ENCODE measurements at regions not wholly inside any gene's neighbourhood (a gene's known extent, or its start where the extent isn't known, plus 50 kb on each side); places are given as distances from the start of the nearest gene placed in this dataset.

DNA sequence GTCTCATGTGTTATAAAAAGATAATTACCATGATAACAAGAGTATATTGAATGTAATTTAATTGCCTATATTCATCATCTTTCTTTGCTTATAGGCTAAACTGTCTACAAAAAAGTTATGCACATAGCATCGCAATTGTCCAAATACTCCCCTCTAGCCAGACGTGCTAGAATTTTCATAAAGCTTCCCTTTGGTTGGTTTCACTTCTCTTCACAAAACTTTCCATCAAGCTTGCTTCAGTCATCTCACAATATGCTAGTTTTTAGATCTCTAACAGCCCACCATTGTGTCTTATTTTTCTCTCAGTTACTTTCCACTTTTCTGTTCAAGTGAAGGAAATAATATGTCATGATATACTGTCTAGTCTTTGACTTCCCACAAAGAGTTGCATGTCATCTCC is 448.3 kb upstream of the SPANXN1 start:
- H3K27me3 ChIP-seq (ENCODE audit: insufficient read depth, low read length) = no peaks in the 10 kb centered on the region
- H3K9ac ChIP-seq (ENCODE audit: low read length) = no peak overlapping the region
- no peaks in the 10 kb centered on the region for H3K79me2 ChIP-seq (ENCODE audit: insufficient read depth, low read length)
- H3K36me3 ChIP-seq (ENCODE audit: insufficient read depth, low read length) = no peaks in the 10 kb centered on the region
- H3K9me2 ChIP-seq (ENCODE audit: low read depth, low read length) = no peaks in the 10 kb centered on the region
- H3K4me2 ChIP-seq (ENCODE audit: low read length) = peak overlapping the region; percentile 25; the same call in 1 of the 2 replicates
- H2AFZ ChIP-seq (ENCODE audit: low read length) = no peak overlapping the region
- no peaks in the 10 kb centered on the region for H3K9me3 ChIP-seq (ENCODE audit: low read length)
- peak overlapping the region; percentile 89 for H3K27ac ChIP-seq (ENCODE audit: low read depth, low read length, poor library complexity, severe bottlenecking)
- no peaks in the 10 kb centered on the region for H3F3A ChIP-seq (ENCODE audit: insufficient read depth, low read length)
- H3K4me1 ChIP-seq (ENCODE audit: insufficient read depth, low read length, severe bottlenecking) = peaks cover 41% of the 10 kb centered on the region
- TF ChIP-seq, protein P1, sequence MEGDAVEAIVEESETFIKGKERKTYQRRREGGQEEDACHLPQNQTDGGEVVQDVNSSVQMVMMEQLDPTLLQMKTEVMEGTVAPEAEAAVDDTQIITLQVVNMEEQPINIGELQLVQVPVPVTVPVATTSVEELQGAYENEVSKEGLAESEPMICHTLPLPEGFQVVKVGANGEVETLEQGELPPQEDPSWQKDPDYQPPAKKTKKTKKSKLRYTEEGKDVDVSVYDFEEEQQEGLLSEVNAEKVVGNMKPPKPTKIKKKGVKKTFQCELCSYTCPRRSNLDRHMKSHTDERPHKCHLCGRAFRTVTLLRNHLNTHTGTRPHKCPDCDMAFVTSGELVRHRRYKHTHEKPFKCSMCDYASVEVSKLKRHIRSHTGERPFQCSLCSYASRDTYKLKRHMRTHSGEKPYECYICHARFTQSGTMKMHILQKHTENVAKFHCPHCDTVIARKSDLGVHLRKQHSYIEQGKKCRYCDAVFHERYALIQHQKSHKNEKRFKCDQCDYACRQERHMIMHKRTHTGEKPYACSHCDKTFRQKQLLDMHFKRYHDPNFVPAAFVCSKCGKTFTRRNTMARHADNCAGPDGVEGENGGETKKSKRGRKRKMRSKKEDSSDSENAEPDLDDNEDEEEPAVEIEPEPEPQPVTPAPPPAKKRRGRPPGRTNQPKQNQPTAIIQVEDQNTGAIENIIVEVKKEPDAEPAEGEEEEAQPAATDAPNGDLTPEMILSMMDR (IDR thresholded peaks at IDR 0.05; ENCODE audit: low read length) = no peak
- TF ChIP-seq EZH2 (IDR thresholded peaks at IDR 0.05; ENCODE audit: borderline replicate concordance, low read length) = no peak
- no peak overlapping the region for H3K4me3 ChIP-seq (ENCODE audit: low read depth, low read length, poor library complexity, severe bottlenecking)
- H4K20me1 ChIP-seq (ENCODE audit: insufficient read depth, low read length) = no peaks in the 10 kb centered on the region

DNA sequence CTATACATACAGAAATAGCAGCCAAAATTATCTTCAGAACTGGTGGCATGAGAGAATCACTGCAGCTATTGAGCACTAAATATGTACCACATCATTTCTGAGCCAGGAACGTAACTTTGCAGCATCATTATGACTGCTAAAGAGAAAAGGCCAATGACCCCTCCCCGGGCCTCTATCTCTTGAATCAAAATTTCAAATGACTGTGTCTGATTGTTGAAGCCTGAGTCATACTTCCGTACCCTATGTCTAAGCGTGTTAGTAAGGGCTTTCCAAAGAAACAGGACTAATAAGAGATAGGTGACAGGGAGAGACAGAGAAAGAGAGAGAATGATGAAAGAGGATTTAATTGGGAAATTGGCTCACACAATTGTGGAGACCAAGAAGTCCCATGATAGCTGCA is 445.5 kb upstream of the SPANXN1 start:
- Histone ChIP-seq H3K79me2 (ENCODE audit: insufficient read depth, low read length) (no peaks in the 10 kb centered on the region), H3K9ac (ENCODE audit: low read length) (no peak overlapping the region), H3K27me3 (ENCODE audit: insufficient read depth, low read length) (no peaks in the 10 kb centered on the region), H3K9me2 (ENCODE audit: low read depth, low read length) (no peaks in the 10 kb centered on the region), H3K36me3 (ENCODE audit: insufficient read depth, low read length) (no peaks in the 10 kb centered on the region), H4K20me1 (ENCODE audit: insufficient read depth, low read length) (no peaks in the 10 kb centered on the region), H3K4me2 (ENCODE audit: low read length) (no peak overlapping the region), H3F3A (ENCODE audit: insufficient read depth, low read length) (no peaks in the 10 kb centered on the region), H3K4me3 (ENCODE audit: low read depth, low read length, poor library complexity, severe bottlenecking) (no peak overlapping the region), H2AFZ (ENCODE audit: low read length) (peak overlapping the region; percentile 75), H3K9me3 (ENCODE audit: low read length) (no peaks in the 10 kb centered on the region), H3K4me1 (ENCODE audit: insufficient read depth, low read length, severe bottlenecking) (peaks cover 30% of the 10 kb centered on the region), H3K27ac (ENCODE audit: low read depth, low read length, poor library complexity, severe bottlenecking) (no peak overlapping the region)
- TF ChIP-seq EZH2 (IDR thresholded peaks at IDR 0.05; ENCODE audit: borderline replicate concordance, low read length) = no peak
- TF ChIP-seq, protein P1 (IDR thresholded peaks at IDR 0.05; ENCODE audit: low read length) = no peak

DNA sequence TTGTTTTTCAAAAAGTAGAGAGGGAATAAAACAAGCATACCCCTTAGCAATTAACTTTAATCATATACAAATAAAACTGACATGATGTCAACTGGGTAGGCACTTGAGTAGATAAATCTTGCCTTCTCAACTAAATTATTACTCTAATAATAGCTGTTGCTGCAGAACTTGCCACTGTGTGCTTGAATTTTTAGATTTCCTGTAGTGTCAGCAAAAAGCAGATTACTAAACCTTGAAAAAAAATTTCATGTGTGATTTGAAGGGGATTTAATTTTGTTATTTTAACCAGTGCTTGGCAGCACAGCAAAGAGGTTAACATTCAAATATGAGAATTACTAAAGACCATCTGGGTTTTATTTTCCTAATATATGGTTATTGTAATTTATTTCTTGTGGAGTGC is 438.3 kb upstream of the SPANXN1 start:
- Histone ChIP-seq H3K9me3 (ENCODE audit: low read length) (no peaks in the 10 kb centered on the region), H4K20me1 (ENCODE audit: insufficient read depth, low read length) (no peaks in the 10 kb centered on the region), H3K27ac (ENCODE audit: low read depth, low read length, poor library complexity, severe bottlenecking) (no peak overlapping the region), H3K4me1 (ENCODE audit: insufficient read depth, low read length, severe bottlenecking) (no peaks in the 10 kb centered on the region), H3K27me3 (ENCODE audit: insufficient read depth, low read length) (no peaks in the 10 kb centered on the region), H3K9ac (ENCODE audit: low read length) (no peak overlapping the region), H3F3A (ENCODE audit: insufficient read depth, low read length) (no peaks in the 10 kb centered on the region), H2AFZ (ENCODE audit: low read length) (no peak overlapping the region), H3K79me2 (ENCODE audit: insufficient read depth, low read length) (no peaks in the 10 kb centered on the region), H3K4me2 (ENCODE audit: low read length) (no peak overlapping the region), H3K4me3 (ENCODE audit: low read depth, low read length, poor library complexity, severe bottlenecking) (no peak overlapping the region), H3K9me2 (ENCODE audit: low read depth, low read length) (no peaks in the 10 kb centered on the region), H3K36me3 (ENCODE audit: insufficient read depth, low read length) (no peaks in the 10 kb centered on the region)
- TF ChIP-seq EZH2 (IDR thresholded peaks at IDR 0.05; ENCODE audit: borderline replicate concordance, low read length) = no peak
- TF ChIP-seq, protein P1 (IDR thresholded peaks at IDR 0.05; ENCODE audit: low read length) = no peak
